GM19238 (cell line): ENCODE measurements at regions not wholly inside any gene's neighbourhood (a gene's known extent, or its start where the extent isn't known, plus 50 kb on each side); places are given as distances from the start of the nearest gene placed in this dataset.

Experiments used
- DNase-seq: peaks from one replicate; pipeline ENCODE4 v3.0.0; 2011; ENCODE audit warnings: low spot score; ENCODE audit not compliant: insufficient read length

- no peak for DNase-seq
These were observed 207.2 kb upstream of the SETBP1 start for GRCh38 chr18:44473394-44474066.

GRCh38 chr18:44474067-44474411 lies 206.6 kb upstream of the SETBP1 start:
- no peak for DNase-seq

GRCh38 chr18:44474591-44474990 lies 206.1 kb upstream of the SETBP1 start:
- DNase-seq, result no peak

GRCh38 chr18:44482761-44483160 lies 197.9 kb upstream of the SETBP1 start:
- no peak for DNase-seq

- DNase-seq, result no peak
These were observed 185.5 kb upstream of the SETBP1 start for GRCh38 chr18:44495151-44495550.

GRCh38 chr18:44497311-44497710 lies 183.4 kb upstream of the SETBP1 start:
- DNase-seq, result no peak

- DNase-seq, result no peak
These were observed 182.8 kb upstream of the SETBP1 start for GRCh38 chr18:44497757-44498490.

GRCh38 chr18:44500808-44501610 lies 179.7 kb upstream of the SETBP1 start:
- DNase-seq, result no peak

GRCh38 chr18:44502221-44502620 lies 178.5 kb upstream of the SETBP1 start:
- DNase-seq, result no peak

- no peak for DNase-seq
These were observed 177.9 kb upstream of the SETBP1 start for GRCh38 chr18:44502790-44503189.

GRCh38 chr18:44503854-44504253 lies 176.8 kb upstream of the SETBP1 start:
- no peak for DNase-seq

- no peak for DNase-seq
These were observed 172.9 kb upstream of the SETBP1 start for GRCh38 chr18:44507729-44508325.

- DNase-seq, result no peak
These were observed 172.2 kb upstream of the SETBP1 start for GRCh38 chr18:44508474-44508873.

GRCh38 chr18:44509048-44509447 lies 171.6 kb upstream of the SETBP1 start:
- DNase-seq, result no peak

- DNase-seq, result no peak
These were observed 170.3 kb upstream of the SETBP1 start for GRCh38 chr18:44510390-44510789.

GRCh38 chr18:44513233-44513632 lies 167.5 kb upstream of the SETBP1 start:
- no peak for DNase-seq

- DNase-seq, result no peak
These were observed 166.6 kb upstream of the SETBP1 start for GRCh38 chr18:44514106-44514505.

GRCh38 chr18:44514766-44515165 lies 165.9 kb upstream of the SETBP1 start:
- no peak for DNase-seq

- DNase-seq, result no peak
These were observed 164.2 kb upstream of the SETBP1 start for GRCh38 chr18:44516450-44516849.

GRCh38 chr18:44517136-44517535 lies 163.6 kb upstream of the SETBP1 start:
- no peak for DNase-seq

GRCh38 chr18:44518091-44518615 lies 162.5 kb upstream of the SETBP1 start:
- no peak for DNase-seq

GRCh38 chr18:44518666-44519065 lies 162.0 kb upstream of the SETBP1 start:
- no peak for DNase-seq
